Left lung (tissue), 4 donors: ENCODE measurements at regions not wholly inside any gene's neighbourhood (a gene's known extent, or its start where the extent isn't known, plus 50 kb on each side); places are given as distances from the start of the nearest gene placed in this dataset.
A peak's percentile ranks its signal among the peaks of the same experiment; 100 is the strongest.

Source experiments
- ATAC-seq: fragments of 200-7000 bp; cut with Tn5 transposase; one replicate; pipeline ENCODE4 v1.9.1; 2020; ENCODE audit warnings: moderate library complexity
- DNase-seq, 4 donors: peaks; one replicate each; pipeline ENCODE4 v3.0.0-alpha.2; 2013 to 2020
- H3K27ac ChIP-seq, 2 donors: fragments of 200-600 bp; sonication (generic) in 1 of 2; one replicate each; pipeline versions ENCODE4 v1.5.0 to v1.8.0; 2020 to 2021
- H3K27me3 ChIP-seq, 2 donors: fragments of 200-600 bp; sonication (generic) in 1 of 2; one replicate each; pipeline versions ENCODE4 v1.5.0 to v1.8.0; 2020 to 2021
- H3K36me3 ChIP-seq, 2 donors: fragments of 200-600 bp; sonication (generic) in 1 of 2; one replicate each; pipeline versions ENCODE4 v1.5.0 to v1.8.0; 2020 to 2021
- H3K4me1 ChIP-seq, 2 donors: fragments of 200-600 bp; one replicate each; pipeline ENCODE4 v1.8.0; 2021
- H3K4me3 ChIP-seq, 2 donors: fragments of 200-600 bp; sonication (generic) in 1 of 2; one replicate each; pipeline versions ENCODE4 v1.5.0 to v1.8.0; 2020 to 2021; ENCODE audit warnings: mild to moderate bottlenecking in 1 of 2
- H3K9me3 ChIP-seq, 2 donors: fragments of 200-600 bp; sonication (generic) in 1 of 2; one replicate each; pipeline versions ENCODE4 v1.5.0 to v1.8.0; 2020 to 2021
- intact Hi-C, 2 donors: fragments of 100-400 bp; cut with DNase I; formaldehyde crosslinking; loops; one replicate each; pipeline versions ENCODE4 v1.11.2 to v1.14.2; 2022
- TF ChIP-seq, protein P1 (sequence below), 2 donors: fragments of 200-600 bp; sonication (generic) in 1 of 2; IDR thresholded peaks; one replicate each; pipeline versions ENCODE4 v1.5.0 to v1.8.0; 2021; ENCODE audit warnings: antibody characterized with exemption in 2 of 2
- donor health status: DM: no; HTN: yes; CAD: no.
- donor health status: DM: no; HTN: no; CAD: no.

GRCh38 chr4:111744847-111745246, 400.4 kb upstream of the FAM241A start:
- Histone ChIP-seq H3K4me3 (no peak overlapping the region), H3K9me3 (no peaks in the 10 kb centered on the region), H3K4me1 (no peaks in the 10 kb centered on the region), H3K27me3 (no peaks in the 10 kb centered on the region), H3K36me3 (no peaks in the 10 kb centered on the region), H3K27ac (no peak overlapping the region)
- no peak for DNase-seq
- intact Hi-C loops: no loop called here
- TF ChIP-seq, protein P1, sequence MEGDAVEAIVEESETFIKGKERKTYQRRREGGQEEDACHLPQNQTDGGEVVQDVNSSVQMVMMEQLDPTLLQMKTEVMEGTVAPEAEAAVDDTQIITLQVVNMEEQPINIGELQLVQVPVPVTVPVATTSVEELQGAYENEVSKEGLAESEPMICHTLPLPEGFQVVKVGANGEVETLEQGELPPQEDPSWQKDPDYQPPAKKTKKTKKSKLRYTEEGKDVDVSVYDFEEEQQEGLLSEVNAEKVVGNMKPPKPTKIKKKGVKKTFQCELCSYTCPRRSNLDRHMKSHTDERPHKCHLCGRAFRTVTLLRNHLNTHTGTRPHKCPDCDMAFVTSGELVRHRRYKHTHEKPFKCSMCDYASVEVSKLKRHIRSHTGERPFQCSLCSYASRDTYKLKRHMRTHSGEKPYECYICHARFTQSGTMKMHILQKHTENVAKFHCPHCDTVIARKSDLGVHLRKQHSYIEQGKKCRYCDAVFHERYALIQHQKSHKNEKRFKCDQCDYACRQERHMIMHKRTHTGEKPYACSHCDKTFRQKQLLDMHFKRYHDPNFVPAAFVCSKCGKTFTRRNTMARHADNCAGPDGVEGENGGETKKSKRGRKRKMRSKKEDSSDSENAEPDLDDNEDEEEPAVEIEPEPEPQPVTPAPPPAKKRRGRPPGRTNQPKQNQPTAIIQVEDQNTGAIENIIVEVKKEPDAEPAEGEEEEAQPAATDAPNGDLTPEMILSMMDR (IDR thresholded peaks at IDR 0.05): no peak
- ATAC-seq: no peak

GRCh38 chr4:111748157-111748556, 397.1 kb upstream of the FAM241A start:
- TF ChIP-seq, protein P1 (IDR thresholded peaks at IDR 0.05): no peak
- Histone ChIP-seq H3K4me3 (no peak overlapping the region), H3K27ac (no peak overlapping the region), H3K36me3 (no peaks in the 10 kb centered on the region), H3K9me3 (no peaks in the 10 kb centered on the region), H3K4me1 (no peaks in the 10 kb centered on the region), H3K27me3 (no peaks in the 10 kb centered on the region)
- intact Hi-C loops: no loop called here
- ATAC-seq: no peak
- no peak for DNase-seq

- ATAC-seq: no peak
- H3K4me3 ChIP-seq: no peak overlapping the region
Measured at GRCh38 chr4:111754003-111754402, 391.3 kb upstream of the FAM241A start.

GRCh38 chr4:111755571-111755970, 389.7 kb upstream of the FAM241A start:
- Histone ChIP-seq H3K27me3 (no peaks in the 10 kb centered on the region), H3K36me3 (no peaks in the 10 kb centered on the region), H3K4me1 (no peaks in the 10 kb centered on the region), H3K9me3 (no peaks in the 10 kb centered on the region), H3K4me3 (no peak overlapping the region), H3K27ac (no peak overlapping the region)
- TF ChIP-seq, protein P1 (IDR thresholded peaks at IDR 0.05): no peak
- ATAC-seq: no peak
- intact Hi-C loops: no loop called here
- DNase-seq: peak in 1 of 4 donors; percentile 41

More at GRCh38 chr4:111754003-111754402, 391.3 kb upstream of the FAM241A start:
- no peaks in the 10 kb centered on the region for H3K4me1 ChIP-seq
- intact Hi-C loops: no loop called here
- no peaks in the 10 kb centered on the region for H3K9me3 ChIP-seq
- no peak overlapping the region for H3K27ac ChIP-seq
- DNase-seq: no peak
- H3K27me3 ChIP-seq: no peaks in the 10 kb centered on the region
- TF ChIP-seq, protein P1 (IDR thresholded peaks at IDR 0.05): no peak
- H3K36me3 ChIP-seq: no peaks in the 10 kb centered on the region

GRCh38 chr4:111761531-111761930, 383.7 kb upstream of the FAM241A start:
- ATAC-seq: peak; percentile 56
- TF ChIP-seq, protein P1 (IDR thresholded peaks at IDR 0.05): no peak
- peak in 1 of 4 donors; percentile 10 for DNase-seq

More at GRCh38 chr4:111761531-111761930, 383.7 kb upstream of the FAM241A start:
- H3K4me3 ChIP-seq: no peak overlapping the region
- H3K36me3 ChIP-seq: no peaks in the 10 kb centered on the region
- H3K27ac ChIP-seq: no peak overlapping the region
- no peaks in the 10 kb centered on the region for H3K27me3 ChIP-seq
- no peaks in the 10 kb centered on the region for H3K4me1 ChIP-seq
- intact Hi-C loops: no loop called here
- H3K9me3 ChIP-seq: no peaks in the 10 kb centered on the region
